ENCODE measurements at regions not wholly inside any gene's neighbourhood (a gene's known extent, or its start where the extent isn't known, plus 50 kb on each side); places are given as distances from the start of the nearest gene placed in this dataset.

DNA sequence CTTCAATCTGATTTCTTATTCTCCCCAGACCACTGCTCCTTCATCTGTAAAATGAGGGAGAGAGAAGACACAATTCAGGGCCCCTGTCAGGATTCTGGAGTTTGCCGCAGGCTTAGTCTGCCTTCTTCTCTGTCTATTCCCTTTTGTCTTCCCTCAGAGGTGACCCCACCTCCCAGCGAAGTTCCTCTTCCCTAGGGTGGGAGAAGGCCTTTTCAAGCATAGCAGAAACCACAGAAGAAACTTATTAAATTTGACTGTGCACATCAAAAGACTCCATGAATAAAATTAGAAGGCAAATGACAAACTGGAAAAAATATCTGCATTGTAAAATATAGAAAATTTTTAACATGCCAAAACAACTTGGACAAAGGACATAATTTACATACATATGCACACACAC, 148.8 kb downstream of the HNRNPD start:
- TF ChIP-seq, protein P1, sequence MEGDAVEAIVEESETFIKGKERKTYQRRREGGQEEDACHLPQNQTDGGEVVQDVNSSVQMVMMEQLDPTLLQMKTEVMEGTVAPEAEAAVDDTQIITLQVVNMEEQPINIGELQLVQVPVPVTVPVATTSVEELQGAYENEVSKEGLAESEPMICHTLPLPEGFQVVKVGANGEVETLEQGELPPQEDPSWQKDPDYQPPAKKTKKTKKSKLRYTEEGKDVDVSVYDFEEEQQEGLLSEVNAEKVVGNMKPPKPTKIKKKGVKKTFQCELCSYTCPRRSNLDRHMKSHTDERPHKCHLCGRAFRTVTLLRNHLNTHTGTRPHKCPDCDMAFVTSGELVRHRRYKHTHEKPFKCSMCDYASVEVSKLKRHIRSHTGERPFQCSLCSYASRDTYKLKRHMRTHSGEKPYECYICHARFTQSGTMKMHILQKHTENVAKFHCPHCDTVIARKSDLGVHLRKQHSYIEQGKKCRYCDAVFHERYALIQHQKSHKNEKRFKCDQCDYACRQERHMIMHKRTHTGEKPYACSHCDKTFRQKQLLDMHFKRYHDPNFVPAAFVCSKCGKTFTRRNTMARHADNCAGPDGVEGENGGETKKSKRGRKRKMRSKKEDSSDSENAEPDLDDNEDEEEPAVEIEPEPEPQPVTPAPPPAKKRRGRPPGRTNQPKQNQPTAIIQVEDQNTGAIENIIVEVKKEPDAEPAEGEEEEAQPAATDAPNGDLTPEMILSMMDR (IDR thresholded peaks at IDR 0.05; ENCODE audit: poor library complexity, severe bottlenecking), result no peak
- TF ChIP-seq EZH2 (IDR thresholded peaks at IDR 0.05; ENCODE audit: borderline replicate concordance, insufficient read depth, low read length, poor library complexity, severe bottlenecking) (no peak), EP300 (conservative IDR thresholded peaks at IDR 0.05; ENCODE audit: poor library complexity, severe bottlenecking) (no peak), RAD21 (conservative IDR thresholded peaks at IDR 0.05) (no peak), POLR2AphosphoS5 (IDR thresholded peaks at IDR 0.05) (no peak), SMC3 (conservative IDR thresholded peaks at IDR 0.05; ENCODE audit: poor library complexity) (no peak), MXI1 (conservative IDR thresholded peaks at IDR 0.05; ENCODE audit: poor library complexity, severe bottlenecking) (no peak)
- TF ChIP-seq, protein P2, sequence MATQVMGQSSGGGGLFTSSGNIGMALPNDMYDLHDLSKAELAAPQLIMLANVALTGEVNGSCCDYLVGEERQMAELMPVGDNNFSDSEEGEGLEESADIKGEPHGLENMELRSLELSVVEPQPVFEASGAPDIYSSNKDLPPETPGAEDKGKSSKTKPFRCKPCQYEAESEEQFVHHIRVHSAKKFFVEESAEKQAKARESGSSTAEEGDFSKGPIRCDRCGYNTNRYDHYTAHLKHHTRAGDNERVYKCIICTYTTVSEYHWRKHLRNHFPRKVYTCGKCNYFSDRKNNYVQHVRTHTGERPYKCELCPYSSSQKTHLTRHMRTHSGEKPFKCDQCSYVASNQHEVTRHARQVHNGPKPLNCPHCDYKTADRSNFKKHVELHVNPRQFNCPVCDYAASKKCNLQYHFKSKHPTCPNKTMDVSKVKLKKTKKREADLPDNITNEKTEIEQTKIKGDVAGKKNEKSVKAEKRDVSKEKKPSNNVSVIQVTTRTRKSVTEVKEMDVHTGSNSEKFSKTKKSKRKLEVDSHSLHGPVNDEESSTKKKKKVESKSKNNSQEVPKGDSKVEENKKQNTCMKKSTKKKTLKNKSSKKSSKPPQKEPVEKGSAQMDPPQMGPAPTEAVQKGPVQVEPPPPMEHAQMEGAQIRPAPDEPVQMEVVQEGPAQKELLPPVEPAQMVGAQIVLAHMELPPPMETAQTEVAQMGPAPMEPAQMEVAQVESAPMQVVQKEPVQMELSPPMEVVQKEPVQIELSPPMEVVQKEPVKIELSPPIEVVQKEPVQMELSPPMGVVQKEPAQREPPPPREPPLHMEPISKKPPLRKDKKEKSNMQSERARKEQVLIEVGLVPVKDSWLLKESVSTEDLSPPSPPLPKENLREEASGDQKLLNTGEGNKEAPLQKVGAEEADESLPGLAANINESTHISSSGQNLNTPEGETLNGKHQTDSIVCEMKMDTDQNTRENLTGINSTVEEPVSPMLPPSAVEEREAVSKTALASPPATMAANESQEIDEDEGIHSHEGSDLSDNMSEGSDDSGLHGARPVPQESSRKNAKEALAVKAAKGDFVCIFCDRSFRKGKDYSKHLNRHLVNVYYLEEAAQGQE (IDR thresholded peaks at IDR 0.05; ENCODE audit: borderline replicate concordance), result no peak
